IMR-90 (cell line): ENCODE measurements at regions not wholly inside any gene's neighbourhood (a gene's known extent, or its start where the extent isn't known, plus 50 kb on each side); places are given as distances from the start of the nearest gene placed in this dataset.

Experiments used
- ATAC-seq: fragments of 200-7000 bp; cut with Tn5 transposase; 2 replicates; pipeline ENCODE4 v1.9.1; 2020; ENCODE audit warnings: low read depth, mild to moderate bottlenecking, moderate library complexity
- BruUV-seq: library from RNA; stranded (reverse); fragments of 400-500 nt; replicated peaks from 2 replicates; lab custom pipeline; 2021; lab: Mats Ljungman, UMichigan
- CTCF ChIA-PET: fragments of 300-600 bp; formaldehyde crosslinking; extraction: SDS; loops from one replicate; lab custom pipeline; 2021; ENCODE audit warnings: antibody characterized with exemption; lab: Yijun Ruan, JAX
- POLR2A ChIA-PET: fragments of 300-600 bp; sonication (Branson Sonifier 250); formaldehyde crosslinking; loops from one replicate; lab custom pipeline; 2022; ENCODE audit warnings: antibody characterized with exemption; ENCODE audit not compliant: unreplicated experiment; lab: Charles Lee
- DNase-seq: peaks from one replicate; pipeline ENCODE4 v3.0.0; 2013
- H2AFZ ChIP-seq: replicated peaks from 2 replicates; pipeline ENCODE3; 2013; ENCODE audit warnings: low read length, mild to moderate bottlenecking; ENCODE audit not compliant: poor library complexity
- H2AK5ac ChIP-seq: 2 replicates; pipeline ENCODE4 v1.6.1; 2013; ENCODE audit warnings: low read depth, low read length, inconsistent platforms
- H2AK9ac ChIP-seq: replicated peaks from 2 replicates; pipeline ENCODE3; 2013; ENCODE audit warnings: mild to moderate bottlenecking, low read depth, low read length, moderate library complexity; ENCODE audit not compliant: poor library complexity
- H2BK120ac ChIP-seq: 2 replicates; pipeline ENCODE4 v1.6.1; 2013; ENCODE audit warnings: low read depth, low read length, inconsistent platforms
- H2BK15ac ChIP-seq: 3 replicates; pipeline ENCODE4 v1.6.1; 2013; ENCODE audit warnings: low read depth, low read length, inconsistent platforms
- H2BK20ac ChIP-seq: 2 replicates; pipeline ENCODE4 v1.6.1; 2013; ENCODE audit warnings: low read depth, mild to moderate bottlenecking, inconsistent platforms, low read length, moderate library complexity
- H2BK5ac ChIP-seq: 2 replicates; pipeline ENCODE4 v1.6.1; 2013; ENCODE audit warnings: mild to moderate bottlenecking, low read depth, low read length, inconsistent platforms; ENCODE audit not compliant: poor library complexity, severe bottlenecking
- H3K14ac ChIP-seq: replicated peaks from 2 replicates; pipeline ENCODE4 v1.6.1; 2013; ENCODE audit warnings: low read depth, low read length, inconsistent platforms
- H3K18ac ChIP-seq: 2 replicates; pipeline ENCODE4 v1.6.1; 2013; ENCODE audit warnings: low read depth, low read length, control low read depth
- H3K23ac ChIP-seq: 2 replicates; pipeline ENCODE4 v1.6.1; 2013; ENCODE audit warnings: low read depth, low read length, inconsistent platforms
- H3K27ac ChIP-seq: 2 replicates; pipeline ENCODE4 v1.5.1; 2013; ENCODE audit warnings: mild to moderate bottlenecking, control low read depth, low read length; ENCODE audit not compliant: insufficient read depth
- H3K27me3 ChIP-seq: 2 replicates; pipeline ENCODE4 v1.6.1; 2013; ENCODE audit warnings: low read length; ENCODE audit not compliant: control insufficient read depth, insufficient read depth
- H3K36me3 ChIP-seq: 2 replicates; pipeline ENCODE4 v1.6.1; 2013; ENCODE audit warnings: low read length, mixed read lengths; ENCODE audit not compliant: control insufficient read depth, insufficient read depth
- H3K4ac ChIP-seq: 2 replicates; pipeline ENCODE4 v1.6.1; 2013; ENCODE audit warnings: low read depth, low read length, inconsistent platforms
- H3K4me1 ChIP-seq: 2 replicates; pipeline ENCODE4 v1.6.1; 2013; ENCODE audit warnings: low read length, mixed read lengths; ENCODE audit not compliant: control insufficient read depth, insufficient read depth
- H3K4me2 ChIP-seq: 2 replicates; pipeline ENCODE4 v1.6.1; 2013; ENCODE audit warnings: low read depth, mild to moderate bottlenecking, control low read depth, low read length, moderate library complexity
- H3K4me3 ChIP-seq: 2 replicates; pipeline ENCODE4 v1.5.1; 2013; ENCODE audit warnings: low read depth, mild to moderate bottlenecking, control low read depth, low read length, moderate library complexity; ENCODE audit not compliant: insufficient read depth
- H3K56ac ChIP-seq: 2 replicates; pipeline ENCODE4 v1.6.1; 2013; ENCODE audit warnings: low read length, inconsistent platforms; ENCODE audit not compliant: insufficient read depth; ENCODE audit errors: extremely low read depth
- H3K79me1 ChIP-seq, 2 experiments: 2 replicates each; pipeline ENCODE4 v1.6.1; 2013; ENCODE audit warnings: low read length in 2 of 2, inconsistent platforms in 1 of 2, low read depth in 1 of 2
- H3K9ac ChIP-seq: 2 replicates; pipeline ENCODE4 v1.6.1; 2013; ENCODE audit warnings: low read depth, low read length, control low read depth
- H3K9me1 ChIP-seq: 2 replicates; pipeline ENCODE4 v1.6.1; 2013; ENCODE audit warnings: low read length, inconsistent platforms; ENCODE audit not compliant: insufficient read depth
- H3K9me3 ChIP-seq: 2 replicates; pipeline ENCODE4 v1.6.1; 2013; ENCODE audit warnings: low read length; ENCODE audit not compliant: control insufficient read depth, insufficient read depth
- H4K20me1 ChIP-seq: 2 replicates; pipeline ENCODE4 v1.6.1; 2013; ENCODE audit warnings: low read length, inconsistent platforms; ENCODE audit not compliant: insufficient read depth
- H4K5ac ChIP-seq: 2 replicates; pipeline ENCODE4 v1.6.1; 2013; ENCODE audit warnings: mild to moderate bottlenecking, low read depth, low read length, control low read depth
- H4K8ac ChIP-seq, 2 experiments: 2 replicates each; pipeline ENCODE4 v1.6.1; 2013; ENCODE audit warnings: low read depth in 2 of 2, low read length in 2 of 2, control low read depth in 1 of 2, inconsistent platforms in 1 of 2
- H4K91ac ChIP-seq: 2 replicates; pipeline ENCODE4 v1.6.1; 2013; ENCODE audit warnings: low read depth, low read length, inconsistent platforms; ENCODE audit not compliant: insufficient read depth
- BHLHE40 ChIP-seq: fragments of 150-350 bp; IDR thresholded peaks from 2 replicates; pipeline ENCODE4 v1.6.1; 2016; ENCODE audit warnings: mild to moderate bottlenecking, low read depth, low read length
- CEBPB ChIP-seq: IDR thresholded peaks from 2 replicates; pipeline ENCODE4 v1.6.1; 2012; ENCODE audit warnings: low read depth, low read length, improper control_type of control experiment
- CHD1 ChIP-seq: IDR thresholded peaks from 2 replicates; pipeline ENCODE4 v1.6.1; 2012; ENCODE audit warnings: low read depth, low read length, improper control_type of control experiment
- CTCF ChIP-seq: conservative IDR thresholded peaks from 2 replicates; pipeline ENCODE4 v1.5.1; 2012; ENCODE audit warnings: mild to moderate bottlenecking, low read depth, low read length, improper control_type of control experiment
- MAFK ChIP-seq: IDR thresholded peaks from 2 replicates; pipeline ENCODE4 v1.6.1; 2012; ENCODE audit warnings: low read depth, low read length, improper control_type of control experiment
- MAZ ChIP-seq: IDR thresholded peaks from 2 replicates; pipeline ENCODE4 v1.6.1; 2012; ENCODE audit warnings: low read depth, mild to moderate bottlenecking, low read length, improper control_type of control experiment, moderate library complexity, borderline replicate concordance
- MXI1 ChIP-seq: IDR thresholded peaks from 2 replicates; pipeline ENCODE4 v1.6.1; 2012; ENCODE audit warnings: low read depth, mild to moderate bottlenecking, low read length, moderate library complexity, borderline replicate concordance
- NFE2L2 ChIP-seq: fragments of 150-350 bp; IDR thresholded peaks from 2 replicates; pipeline ENCODE4 v1.6.1; 2016; ENCODE audit warnings: low read depth, mild to moderate bottlenecking, low read length
- POLR2A ChIP-seq: IDR thresholded peaks from 2 replicates; pipeline ENCODE4 v1.6.1; 2012; ENCODE audit warnings: mild to moderate bottlenecking, low read depth, low read length
- RAD21 ChIP-seq: IDR thresholded peaks from 2 replicates; pipeline ENCODE4 v1.6.1; 2012; ENCODE audit warnings: low read length, improper control_type of control experiment
- RFX5 ChIP-seq: IDR thresholded peaks from 2 replicates; pipeline ENCODE4 v1.8.0; 2012; ENCODE audit warnings: low read depth, mild to moderate bottlenecking, low read length, moderate library complexity
- SMC3 ChIP-seq: fragments of 150-350 bp; IDR thresholded peaks from 2 replicates; pipeline ENCODE4 v1.6.1; 2016; ENCODE audit warnings: low read depth, mild to moderate bottlenecking, antibody characterized with exemption, low read length, moderate library complexity
- USF2 ChIP-seq: fragments of 150-350 bp; IDR thresholded peaks from 2 replicates; pipeline ENCODE4 v1.6.1; 2017; ENCODE audit warnings: mild to moderate bottlenecking, antibody characterized with exemption, low read length, low read depth
- WGBS, 2 experiments: methylation state at CpG; one replicate each; pipeline versions ENCODE4 v1.1.5 to v1.1.7; 2013; ENCODE audit warnings: missing lambda C conversion rate in 2 of 2; ENCODE audit not compliant: insufficient read length in 1 of 2; ENCODE audit errors: extremely low coverage in 2 of 2; 5-methylcytosine and 5-hydroxymethylcytosine counted together
- dilution Hi-C: fragments of 300-500 bp; cut with HindIII; formaldehyde crosslinking; loops from one replicate; pipeline ENCODE4 v1.14.3; 2018; ENCODE audit warnings: low sequenced_read_pairs; ENCODE audit not compliant: unreplicated experiment
- in situ Hi-C: fragments of 300-500 bp; cut with MboI; formaldehyde crosslinking; loops from 3 replicates; pipeline ENCODE4 v1.14.3; 2019; ENCODE audit warnings: low sequenced_read_pairs, inconsistent platforms, mixed read lengths
- intact Hi-C: fragments of 100-400 bp; cut with micrococcal nuclease; formaldehyde crosslinking; loops from 2 replicates; pipeline ENCODE4 v1.10.0; 2022

GRCh38 chr5:124162767-124163532 is 583.5 kb downstream of the ZNF608 start (continued):
- TF ChIP-seq USF2 = no peak

- H3K14ac ChIP-seq = no peak overlapping the region
- H2BK15ac ChIP-seq = no peak overlapping the region
- no TSS peak for BruUV-seq
- no peak overlapping the region for H3K18ac ChIP-seq
- no peaks in the 10 kb centered on the region for H4K20me1 ChIP-seq
- H2AFZ ChIP-seq = no peak overlapping the region
- no peak overlapping the region for H3K23ac ChIP-seq
- no peak overlapping the region; the same call in 1 of the 2 replicates for H3K9ac ChIP-seq
- WGBS, 2 experiments = 70% methylated on average over 2 of the region's 5 CpGs; no CpG with 5 or more reads in 1 of the 2 experiments
- no peaks in the 10 kb centered on the region for H3K4me1 ChIP-seq
- DNase-seq = no peak
- intact Hi-C loops (no loop called here), in situ Hi-C loops (no loop called here), dilution Hi-C loops (no loop called here)
- H3K4me2 ChIP-seq = no peak overlapping the region
- H3K56ac ChIP-seq = no peak overlapping the region
- H2AK9ac ChIP-seq = no peak overlapping the region
- ChIA-PET POLR2A (no interaction called here), CTCF (no interaction called here)
- no peak overlapping the region for H4K5ac ChIP-seq
- no peak overlapping the region for H2BK5ac ChIP-seq
- H4K91ac ChIP-seq = no peak overlapping the region
- H3K4ac ChIP-seq = no peak overlapping the region
- H2BK20ac ChIP-seq = no peak overlapping the region
- H3K9me1 ChIP-seq = peaks cover 3% of the 10 kb centered on the region
- H4K8ac ChIP-seq = no peak overlapping the region
- H3K9me3 ChIP-seq = no peaks in the 10 kb centered on the region
- H3K4me3 ChIP-seq = no peak overlapping the region
- no peak overlapping the region for H2BK120ac ChIP-seq
- H3K27ac ChIP-seq = no peak overlapping the region
- no peaks in the 10 kb centered on the region for H3K36me3 ChIP-seq
- H3K79me1 ChIP-seq = no peaks in the 10 kb centered on the region
- ATAC-seq = no peak
- H2AK5ac ChIP-seq = no peak overlapping the region
- no peaks in the 10 kb centered on the region for H3K27me3 ChIP-seq
- TF ChIP-seq MAFK (no peak), BHLHE40 (no peak), CHD1 (no peak), SMC3 (no peak), RAD21 (no peak), MXI1 (no peak), MAZ (no peak), CTCF (no peak), USF2 (no peak), CEBPB (no peak), NFE2L2 (no peak), RFX5 (no peak), POLR2A (no peak)
Observed at GRCh38 chr5:124161266-124161665, 585.2 kb downstream of the ZNF608 start.
